Esophagus squamous epithelium (tissue), 4 donors: ENCODE measurements at regions not wholly inside any gene's neighbourhood (a gene's known extent, or its start where the extent isn't known, plus 50 kb on each side); places are given as distances from the start of the nearest gene placed in this dataset.

Source experiments
- POLR2A ChIP-seq, 4 donors: fragments of 450-650 bp; IDR thresholded peaks; one replicate each; pipeline ENCODE4 v1.6.1; 2017; ENCODE audit warnings: antibody characterized with exemption in 4 of 4, mild to moderate bottlenecking in 4 of 4, moderate library complexity in 3 of 4
- TF ChIP-seq, protein P1 (sequence below), 6 experiments: fragments of 450-650 bp in 4 of 6; fragments of 200-600 bp in 2 of 6; sonication (generic) in 2 of 6; IDR thresholded peaks; one replicate each; pipeline ENCODE4 v1.5.1; 2016 to 2019; ENCODE audit warnings: antibody characterized with exemption in 6 of 6, mild to moderate bottlenecking in 4 of 6, moderate library complexity in 4 of 6

DNA sequence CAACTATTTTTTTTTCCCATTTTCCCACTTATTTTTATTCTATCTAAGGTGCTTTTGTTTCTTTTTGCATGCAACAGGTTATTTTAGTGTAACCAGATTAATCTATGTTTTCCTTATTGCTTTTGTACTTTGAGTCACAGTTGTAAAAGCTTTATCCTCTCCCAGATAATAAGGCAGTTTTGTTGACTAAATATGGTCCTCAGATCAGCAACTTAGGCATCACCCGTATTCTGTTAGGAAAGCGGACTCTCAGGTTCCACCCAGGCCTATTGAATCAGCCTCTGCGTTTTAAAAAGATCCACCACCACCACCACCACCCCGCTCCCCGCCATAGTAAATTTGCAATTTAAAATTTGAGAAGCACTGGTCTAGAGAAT lies 58.6 kb upstream of the USP9X start:
- TF ChIP-seq, protein P1, sequence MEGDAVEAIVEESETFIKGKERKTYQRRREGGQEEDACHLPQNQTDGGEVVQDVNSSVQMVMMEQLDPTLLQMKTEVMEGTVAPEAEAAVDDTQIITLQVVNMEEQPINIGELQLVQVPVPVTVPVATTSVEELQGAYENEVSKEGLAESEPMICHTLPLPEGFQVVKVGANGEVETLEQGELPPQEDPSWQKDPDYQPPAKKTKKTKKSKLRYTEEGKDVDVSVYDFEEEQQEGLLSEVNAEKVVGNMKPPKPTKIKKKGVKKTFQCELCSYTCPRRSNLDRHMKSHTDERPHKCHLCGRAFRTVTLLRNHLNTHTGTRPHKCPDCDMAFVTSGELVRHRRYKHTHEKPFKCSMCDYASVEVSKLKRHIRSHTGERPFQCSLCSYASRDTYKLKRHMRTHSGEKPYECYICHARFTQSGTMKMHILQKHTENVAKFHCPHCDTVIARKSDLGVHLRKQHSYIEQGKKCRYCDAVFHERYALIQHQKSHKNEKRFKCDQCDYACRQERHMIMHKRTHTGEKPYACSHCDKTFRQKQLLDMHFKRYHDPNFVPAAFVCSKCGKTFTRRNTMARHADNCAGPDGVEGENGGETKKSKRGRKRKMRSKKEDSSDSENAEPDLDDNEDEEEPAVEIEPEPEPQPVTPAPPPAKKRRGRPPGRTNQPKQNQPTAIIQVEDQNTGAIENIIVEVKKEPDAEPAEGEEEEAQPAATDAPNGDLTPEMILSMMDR (IDR thresholded peaks at IDR 0.05), result no peak
- TF ChIP-seq POLR2A (IDR thresholded peaks at IDR 0.05), result no peak
